ENCODE measurements at regions not wholly inside any gene's neighbourhood (a gene's known extent, or its start where the extent isn't known, plus 50 kb on each side); places are given as distances from the start of the nearest gene placed in this dataset.

- ChIA-PET POLR2A (ENCODE audit: low non-redundant PET) (no interaction called here), CTCF (no interaction called here)
Measured at GRCh38 chr2:167380094-167380493, 491.8 kb downstream of the XIRP2 start.

GRCh38 chr2:167369083-167369482 is 480.8 kb downstream of the XIRP2 start:
- TF ChIP-seq CTCF (conservative IDR thresholded peaks at IDR 0.05; ENCODE audit: low read depth) = no peak
- ChIA-PET CTCF (interaction anchor here (0.7 kb wide), 1 partner anchor 96 kb away, joined by 3 read pairs; no protein-coding TSS in a partner anchor), POLR2A (ENCODE audit: low non-redundant PET) (no interaction called here)

More at GRCh38 chr2:167380094-167380493, 491.8 kb downstream of the XIRP2 start:
- no peak for DNase-seq (ENCODE audit: low spot score)
- no peak for TF ChIP-seq CTCF (conservative IDR thresholded peaks at IDR 0.05; ENCODE audit: low read depth)
- H3K27ac ChIP-seq = no peak overlapping the region

GRCh38 chr2:167368371-167368770 is 480.1 kb downstream of the XIRP2 start:
- TF ChIP-seq CTCF (conservative IDR thresholded peaks at IDR 0.05; ENCODE audit: low read depth) = no peak
- no peak for DNase-seq (ENCODE audit: low spot score)
- ChIA-PET POLR2A (ENCODE audit: low non-redundant PET) (no interaction called here), CTCF (no interaction called here)
- H3K27ac ChIP-seq = no peak overlapping the region

More at GRCh38 chr2:167369083-167369482, 480.8 kb downstream of the XIRP2 start:
- H3K27ac ChIP-seq = no peak overlapping the region
- DNase-seq (ENCODE audit: low spot score) = no peak

- no peak overlapping the region for H3K27ac ChIP-seq
- TF ChIP-seq CTCF (conservative IDR thresholded peaks at IDR 0.05; ENCODE audit: low read depth) = no peak
- DNase-seq (ENCODE audit: low spot score) = no peak
- POLR2A ChIA-PET (ENCODE audit: low non-redundant PET) = no interaction called here
- CTCF ChIA-PET = no interaction called here
Measured at GRCh38 chr2:167365216-167365615, 476.9 kb downstream of the XIRP2 start.

GRCh38 chr2:167361426-167361825 is 473.1 kb downstream of the XIRP2 start:
- no peak for TF ChIP-seq CTCF (conservative IDR thresholded peaks at IDR 0.05; ENCODE audit: low read depth)
- ChIA-PET CTCF (no interaction called here), POLR2A (ENCODE audit: low non-redundant PET) (no interaction called here)
- no peak overlapping the region for H3K27ac ChIP-seq
- no peak for DNase-seq (ENCODE audit: low spot score)

GRCh38 chr2:167355821-167356220 is 467.5 kb downstream of the XIRP2 start:
- no peak for TF ChIP-seq CTCF (conservative IDR thresholded peaks at IDR 0.05; ENCODE audit: low read depth)
- DNase-seq (ENCODE audit: low spot score) = no peak
- H3K27ac ChIP-seq = no peak overlapping the region
- POLR2A ChIA-PET (ENCODE audit: low non-redundant PET) = no interaction called here
- CTCF ChIA-PET = no interaction called here
